Loucy (cell line): ENCODE measurements at regions not wholly inside any gene's neighbourhood (a gene's known extent, or its start where the extent isn't known, plus 50 kb on each side); places are given as distances from the start of the nearest gene placed in this dataset.

Source experiments
- H2AFZ ChIP-seq: fragments of 200-600 bp; sonication (generic); 2 replicates; pipeline ENCODE4 v1.6.0; 2016; ENCODE audit warnings: antibody characterized with exemption, mild to moderate bottlenecking, low read length, moderate library complexity
- H3F3A ChIP-seq: fragments of 200-600 bp; 2 replicates; pipeline ENCODE4 v1.6.0; 2016; ENCODE audit warnings: antibody characterized with exemption, low read depth, mild to moderate bottlenecking
- H3K27me3 ChIP-seq: fragments of 200-600 bp; sonication (generic); 2 replicates; pipeline ENCODE4 v1.6.1; 2014; ENCODE audit warnings: low read length, mild to moderate bottlenecking; ENCODE audit not compliant: insufficient read depth, poor library complexity, severe bottlenecking
- H3K36me3 ChIP-seq: fragments of 200-600 bp; sonication (generic); 2 replicates; pipeline ENCODE4 v1.6.1; 2016; ENCODE audit warnings: low read length; ENCODE audit not compliant: insufficient read depth
- H3K4me1 ChIP-seq: fragments of 200-600 bp; sonication (generic); 2 replicates; pipeline ENCODE4 v1.5.1; 2014; ENCODE audit warnings: low read length, mild to moderate bottlenecking; ENCODE audit not compliant: insufficient read depth, poor library complexity, severe bottlenecking
- H3K4me2 ChIP-seq: fragments of 200-600 bp; sonication (generic); 2 replicates; pipeline ENCODE4 v1.6.0; 2014; ENCODE audit warnings: antibody characterized with exemption, low read length, low read depth, mild to moderate bottlenecking; ENCODE audit not compliant: poor library complexity, severe bottlenecking
- H3K4me3 ChIP-seq: fragments of 200-600 bp; sonication (generic); 2 replicates; pipeline ENCODE4 v1.5.1; 2014; ENCODE audit warnings: low read length, mild to moderate bottlenecking, mixed read lengths; ENCODE audit not compliant: poor library complexity, severe bottlenecking
- H3K79me2 ChIP-seq: fragments of 200-600 bp; sonication (generic); 2 replicates; pipeline ENCODE4 v1.6.1; 2014; ENCODE audit warnings: low read length; ENCODE audit not compliant: insufficient read depth
- H3K9ac ChIP-seq: fragments of 200-600 bp; sonication (generic); 2 replicates; pipeline ENCODE4 v1.6.0; 2014; ENCODE audit warnings: mild to moderate bottlenecking, low read depth, low read length, moderate library complexity; ENCODE audit not compliant: poor library complexity, severe bottlenecking
- H3K9me2 ChIP-seq: fragments of 200-600 bp; sonication (generic); replicated peaks from 2 replicates; pipeline ENCODE4 v1.6.1; 2016; ENCODE audit warnings: low read depth, low read length, mixed read lengths
- H3K9me3 ChIP-seq: fragments of 200-600 bp; sonication (generic); 2 replicates; pipeline ENCODE4 v1.6.1; 2014; ENCODE audit warnings: mild to moderate bottlenecking, antibody characterized with exemption, low read length, low read depth; ENCODE audit not compliant: insufficient read depth
- H4K20me1 ChIP-seq: fragments of 200-600 bp; sonication (generic); 2 replicates; pipeline ENCODE4 v1.6.0; 2014; ENCODE audit warnings: antibody characterized with exemption, low read length, mild to moderate bottlenecking; ENCODE audit not compliant: insufficient read depth, poor library complexity, severe bottlenecking
- EZH2phosphoT487 ChIP-seq: fragments of 200-600 bp; IDR thresholded peaks from 2 replicates; pipeline ENCODE4 v1.6.1; 2018; ENCODE audit warnings: antibody characterized with exemption, mild to moderate bottlenecking, moderate library complexity, borderline replicate concordance
- TF ChIP-seq, protein P1 (sequence below): fragments of 200-600 bp; sonication (generic); conservative IDR thresholded peaks from 2 replicates; pipeline ENCODE4 v1.5.1; 2014; ENCODE audit warnings: mild to moderate bottlenecking, antibody characterized with exemption, low read length

DNA sequence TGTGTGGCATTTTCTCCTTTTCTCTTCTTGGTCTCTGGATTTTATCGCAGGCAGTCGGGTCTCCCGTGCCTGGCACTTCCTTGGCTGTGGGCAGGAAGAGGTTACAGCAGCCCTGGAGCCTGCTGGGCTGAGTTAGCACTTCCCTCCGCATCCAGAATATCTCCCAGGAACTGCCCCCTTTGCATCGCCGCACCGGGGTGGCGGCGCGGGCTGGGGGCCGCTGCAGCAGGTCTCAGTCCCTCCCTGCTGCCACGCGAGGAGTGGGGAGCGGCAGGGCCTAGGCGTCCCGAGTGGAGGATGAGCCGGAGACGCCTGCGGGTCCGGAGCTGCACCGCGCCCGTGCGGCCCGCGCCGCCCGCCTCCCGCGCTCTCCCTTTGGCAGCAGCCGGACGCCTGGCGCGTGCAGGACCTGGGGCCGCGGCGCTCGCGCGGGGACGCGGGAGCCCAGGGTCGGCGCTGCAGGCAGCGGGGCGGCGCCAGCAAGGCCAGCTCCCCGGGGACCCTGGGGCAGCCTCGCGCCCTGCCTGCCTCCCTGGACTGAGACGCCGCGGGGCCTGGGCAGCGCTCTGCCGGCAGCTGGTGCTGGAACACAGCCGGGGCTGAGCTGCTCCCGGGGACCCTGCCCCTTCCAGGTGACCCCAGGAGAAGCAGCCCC lies 192.8 kb downstream of the PRDM2 start:
- Histone ChIP-seq H3K9me3 (peaks cover 2% of the 10 kb centered on the region; the same call in 1 of the 2 replicates), H4K20me1 (no peaks in the 10 kb centered on the region), H3K4me3 (no peak overlapping the region), H3K4me2 (no peak overlapping the region), H3K36me3 (no peaks in the 10 kb centered on the region), H3K4me1 (no peaks in the 10 kb centered on the region), H3K9me2 (no peaks in the 10 kb centered on the region), H3K79me2 (no peaks in the 10 kb centered on the region), H3K27me3 (no peaks in the 10 kb centered on the region), H3K9ac (no peak overlapping the region), H2AFZ (no peak overlapping the region), H3F3A (no peaks in the 10 kb centered on the region)
- TF ChIP-seq, protein P1, sequence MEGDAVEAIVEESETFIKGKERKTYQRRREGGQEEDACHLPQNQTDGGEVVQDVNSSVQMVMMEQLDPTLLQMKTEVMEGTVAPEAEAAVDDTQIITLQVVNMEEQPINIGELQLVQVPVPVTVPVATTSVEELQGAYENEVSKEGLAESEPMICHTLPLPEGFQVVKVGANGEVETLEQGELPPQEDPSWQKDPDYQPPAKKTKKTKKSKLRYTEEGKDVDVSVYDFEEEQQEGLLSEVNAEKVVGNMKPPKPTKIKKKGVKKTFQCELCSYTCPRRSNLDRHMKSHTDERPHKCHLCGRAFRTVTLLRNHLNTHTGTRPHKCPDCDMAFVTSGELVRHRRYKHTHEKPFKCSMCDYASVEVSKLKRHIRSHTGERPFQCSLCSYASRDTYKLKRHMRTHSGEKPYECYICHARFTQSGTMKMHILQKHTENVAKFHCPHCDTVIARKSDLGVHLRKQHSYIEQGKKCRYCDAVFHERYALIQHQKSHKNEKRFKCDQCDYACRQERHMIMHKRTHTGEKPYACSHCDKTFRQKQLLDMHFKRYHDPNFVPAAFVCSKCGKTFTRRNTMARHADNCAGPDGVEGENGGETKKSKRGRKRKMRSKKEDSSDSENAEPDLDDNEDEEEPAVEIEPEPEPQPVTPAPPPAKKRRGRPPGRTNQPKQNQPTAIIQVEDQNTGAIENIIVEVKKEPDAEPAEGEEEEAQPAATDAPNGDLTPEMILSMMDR = no peak
- no peak for TF ChIP-seq EZH2phosphoT487

DNA sequence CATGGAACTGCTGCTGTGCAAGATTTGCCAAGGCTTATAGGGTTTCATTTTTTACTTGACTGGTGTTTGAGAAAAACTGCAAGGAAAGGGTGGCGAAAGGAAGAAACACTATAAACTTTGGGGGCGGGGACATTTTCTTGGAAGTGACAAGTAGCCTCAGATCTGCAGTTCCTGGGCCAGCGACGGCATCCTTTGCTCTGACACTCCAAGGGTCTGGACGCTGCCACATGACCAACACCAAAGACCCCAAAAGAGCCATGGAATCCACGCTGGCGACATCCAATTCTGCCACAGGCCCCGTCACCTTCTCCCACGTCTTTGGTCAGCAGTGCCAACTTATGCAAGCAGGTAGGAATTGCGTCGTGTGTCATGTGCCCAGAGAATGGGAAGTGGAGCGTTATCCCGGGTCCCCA lies 193.4 kb downstream of the PRDM2 start:
- Histone ChIP-seq H3K9me3 (peaks cover 2% of the 10 kb centered on the region; the same call in 1 of the 2 replicates), H2AFZ (no peak overlapping the region), H3K4me1 (no peaks in the 10 kb centered on the region), H3K4me2 (no peak overlapping the region), H3K79me2 (no peaks in the 10 kb centered on the region), H3K9me2 (no peaks in the 10 kb centered on the region), H3K9ac (no peak overlapping the region), H3K4me3 (no peak overlapping the region), H3K27me3 (no peaks in the 10 kb centered on the region), H3F3A (no peaks in the 10 kb centered on the region), H3K36me3 (no peaks in the 10 kb centered on the region), H4K20me1 (no peaks in the 10 kb centered on the region)
- no peak for TF ChIP-seq EZH2phosphoT487
- TF ChIP-seq, protein P1 = no peak

DNA sequence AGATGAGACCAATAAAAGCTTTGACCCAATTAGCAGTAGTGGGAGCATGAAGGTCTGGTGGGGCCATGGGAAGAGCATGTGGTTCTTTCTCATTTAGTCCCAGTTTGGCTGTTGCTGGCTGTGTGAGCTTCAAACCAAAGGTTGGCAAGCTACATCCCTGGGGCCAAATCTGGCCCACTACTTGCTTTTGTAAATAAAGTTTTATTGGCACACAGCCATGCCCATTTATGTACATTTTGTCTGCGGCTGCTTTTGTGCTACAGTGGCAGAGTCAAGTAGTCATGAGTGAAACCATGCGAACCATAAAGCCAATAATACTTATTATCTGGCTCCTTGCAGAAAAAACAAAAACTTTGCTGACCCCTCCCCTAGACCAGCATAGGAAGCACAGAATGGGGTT lies 196.9 kb downstream of the PRDM2 start:
- no peak overlapping the region for H3K4me3 ChIP-seq
- H2AFZ ChIP-seq = no peak overlapping the region
- H3K79me2 ChIP-seq = no peaks in the 10 kb centered on the region
- no peaks in the 10 kb centered on the region for H4K20me1 ChIP-seq
- H3K4me2 ChIP-seq = no peak overlapping the region
- no peaks in the 10 kb centered on the region for H3F3A ChIP-seq
- TF ChIP-seq, protein P1 = no peak
- TF ChIP-seq EZH2phosphoT487 = no peak
- H3K27me3 ChIP-seq = no peaks in the 10 kb centered on the region
- no peak overlapping the region for H3K9ac ChIP-seq
- H3K4me1 ChIP-seq = no peaks in the 10 kb centered on the region
- no peaks in the 10 kb centered on the region for H3K9me3 ChIP-seq
- H3K36me3 ChIP-seq = no peaks in the 10 kb centered on the region
- no peaks in the 10 kb centered on the region for H3K9me2 ChIP-seq
